ENCODE measurements at regions not wholly inside any gene's neighbourhood (a gene's known extent, or its start where the extent isn't known, plus 50 kb on each side); places are given as distances from the start of the nearest gene placed in this dataset.

- H3K4me3 ChIP-seq (ENCODE audit: control extremely low read depth in 1 of 5, extremely low read depth in 1 of 5, insufficient read depth in 1 of 5, low read depth in 2 of 5, low read length in 4 of 5), result peak overlapping the region in 3 of 5 experiments; percentile 27 to 71 (median 34)
- H3K9me3 Mint-ChIP-seq (ENCODE audit: insufficient read depth), result no peaks in the 10 kb centered on the region
- H3K4me1 Mint-ChIP-seq, result peaks cover 72% of the 10 kb centered on the region
- ChIA-PET POLR2A (interaction anchor here (0.6 to 0.8 kb wide), 3 partner anchors 18 to 59 kb away, joined by 4 to 9 read pairs (median 6); partner anchors contain the start of gene MORC3), CTCF (interaction anchor here (0.6 to 4.1 kb wide), 13 partner anchors 8 to 77 kb away, joined by 3 to 15 read pairs (median 6); partner anchors contain the start of gene MORC3)
- TF ChIP-seq CTCF (IDR thresholded peaks at IDR 0.05) (peak; percentile 44), EZH2 (IDR thresholded peaks at IDR 0.05; ENCODE audit: borderline replicate concordance, insufficient read depth, low read depth, low read length, poor library complexity, severe bottlenecking) (no peak)
- DNase-seq (peak; percentile 58), ATAC-seq (ENCODE audit: low read depth) (peak; percentile 42)
- peaks cover 0 to 3% (median 0%) of the 10 kb centered on the region in 3 donors for H3K9me3 ChIP-seq (ENCODE audit: control extremely low read depth in 1 of 3, control insufficient read depth in 2 of 3, insufficient read depth in 1 of 3, low read length in 2 of 3)
- peaks cover 31% of the 10 kb centered on the region for H3K79me2 ChIP-seq (ENCODE audit: control insufficient read depth, insufficient read depth, low read length)
- H3K4me1 ChIP-seq (ENCODE audit: control insufficient read depth in 2 of 2, insufficient read depth in 2 of 2, low read length in 2 of 2), result peaks cover 77 to 86% of the 10 kb centered on the region in 2 donors
- WGBS (ENCODE audit: insufficient coverage), result no CpG with 5 or more reads among the region's 5 CpGs
- H3K27ac Mint-ChIP-seq, result peak overlapping the region; percentile 94
- H3K27me3 ChIP-seq (replicated peaks in 1 of 4; ENCODE audit: control extremely low read depth in 1 of 4, control insufficient read depth in 3 of 4, insufficient read depth in 4 of 4, low read length in 3 of 4), result no peaks in the 10 kb centered on the region
- H2AFZ ChIP-seq (ENCODE audit: insufficient read depth, low read depth, low read length, poor library complexity, severe bottlenecking), result no peak overlapping the region
- peak overlapping the region; percentile 62 for H3K9ac ChIP-seq (ENCODE audit: low read length)
- H3K27me3 Mint-ChIP-seq, result no peaks in the 10 kb centered on the region
- H3K27ac ChIP-seq (ENCODE audit: low read length in 2 of 2), result peak overlapping the region; percentile 68 to 77
- intact Hi-C loops (cut with micrococcal nuclease), result loop anchor here (1.0 to 2.0 kb wide), 3 partner anchors 37 to 70 kb away; partner anchors contain the start of gene MORC3
- no peaks in the 10 kb centered on the region for H4K20me1 ChIP-seq (ENCODE audit: control insufficient read depth, insufficient read depth, low read length, poor library complexity, severe bottlenecking)
- H3K4me2 ChIP-seq (replicated peaks; ENCODE audit: low read depth, low read length, poor library complexity, severe bottlenecking), result peak overlapping the region; percentile 65
- H3K36me3 ChIP-seq (replicated peaks in 1 of 2; ENCODE audit: control extremely low read depth in 1 of 2, control insufficient read depth in 1 of 2, extremely low read depth in 1 of 2, insufficient read depth in 2 of 2, low read length in 1 of 2), result peaks cover 1 to 47% of the 10 kb centered on the region in 2 experiments
- peak overlapping the region; percentile 86 for H3K4me3 Mint-ChIP-seq
These were observed 59.2 kb upstream of the MORC3 start for GRCh38 chr21:36260802-36261201.

- Histone ChIP-seq H3K27me3 (replicated peaks in 1 of 4; ENCODE audit: control extremely low read depth in 1 of 4, control insufficient read depth in 3 of 4, insufficient read depth in 4 of 4, low read length in 3 of 4) (no peaks in the 10 kb centered on the region), H3K4me2 (replicated peaks; ENCODE audit: low read depth, low read length, poor library complexity, severe bottlenecking) (no peak overlapping the region), H3K9ac (ENCODE audit: low read length) (no peak overlapping the region), H3K36me3 (replicated peaks in 1 of 2; ENCODE audit: control extremely low read depth in 1 of 2, control insufficient read depth in 1 of 2, extremely low read depth in 1 of 2, insufficient read depth in 2 of 2, low read length in 1 of 2) (peaks cover 1 to 50% of the 10 kb centered on the region in 2 experiments), H3K79me2 (ENCODE audit: control insufficient read depth, insufficient read depth, low read length) (peaks cover 30% of the 10 kb centered on the region), H3K9me3 (ENCODE audit: control extremely low read depth in 1 of 3, control insufficient read depth in 2 of 3, insufficient read depth in 1 of 3, low read length in 2 of 3) (peaks cover 0 to 6% (median 0%) of the 10 kb centered on the region in 3 donors), H4K20me1 (ENCODE audit: control insufficient read depth, insufficient read depth, low read length, poor library complexity, severe bottlenecking) (no peaks in the 10 kb centered on the region), H2AFZ (ENCODE audit: insufficient read depth, low read depth, low read length, poor library complexity, severe bottlenecking) (no peak overlapping the region), H3K27ac (ENCODE audit: low read length in 2 of 2) (peak overlapping the region in 1 of 2 donors; percentile 77), H3K4me1 (ENCODE audit: control insufficient read depth in 2 of 2, insufficient read depth in 2 of 2, low read length in 2 of 2) (peaks cover 70 to 80% of the 10 kb centered on the region in 2 donors), H3K4me3 (ENCODE audit: control extremely low read depth in 1 of 5, extremely low read depth in 1 of 5, insufficient read depth in 1 of 5, low read depth in 2 of 5, low read length in 4 of 5) (no peak overlapping the region)
- POLR2A ChIA-PET, result interaction anchor here (0.6 to 3.1 kb wide), 5 partner anchors 26 to 126 kb away, joined by 4 to 16 read pairs (median 6); partner anchors contain the start of gene MORC3
- H3K27me3 Mint-ChIP-seq, result no peaks in the 10 kb centered on the region
- intact Hi-C loops (cut with micrococcal nuclease), result loop anchor here (2.0 kb wide), 1 partner anchor 69 kb away; no protein-coding TSS in a partner anchor
- DNase-seq (no peak), ATAC-seq (ENCODE audit: low read depth) (no peak)
- TF ChIP-seq CTCF (IDR thresholded peaks at IDR 0.05) (no peak), EZH2 (IDR thresholded peaks at IDR 0.05; ENCODE audit: borderline replicate concordance, insufficient read depth, low read depth, low read length, poor library complexity, severe bottlenecking) (no peak)
- peak overlapping the region; percentile 56 for H3K27ac Mint-ChIP-seq
- peaks cover 68% of the 10 kb centered on the region for H3K4me1 Mint-ChIP-seq
- no peaks in the 10 kb centered on the region for H3K9me3 Mint-ChIP-seq (ENCODE audit: insufficient read depth)
- CTCF ChIA-PET, result interaction anchor here (0.7 to 4.1 kb wide), 9 partner anchors 12 to 63 kb away, joined by 3 to 15 read pairs (median 6); partner anchors contain the start of gene MORC3
- H3K4me3 Mint-ChIP-seq, result no peak overlapping the region
- WGBS (ENCODE audit: insufficient coverage), result 92% methylated on average over 5 of the region's 5 CpGs
These were observed 58.5 kb upstream of the MORC3 start for GRCh38 chr21:36261459-36261858.

All from B cell (primary cell).